Spleen (tissue), 11 donors: ENCODE measurements at regions not wholly inside any gene's neighbourhood (a gene's known extent, or its start where the extent isn't known, plus 50 kb on each side); places are given as distances from the start of the nearest gene placed in this dataset.
"Not testable (repeated sequence)": the region's sequence is repeated elsewhere in the genome, so short reads cannot be mapped to it uniquely, and the experiment has no call there.

Experiments
- DNase-seq: peaks from one replicate; pipeline ENCODE4 v3.0.0-alpha.2; 2020
- H3K27ac ChIP-seq, 8 donors: fragments of 200-600 bp; sonication (generic) in 7 of 8; 1 replicate in 4 of 8; 2 replicates in 4 of 8; pipeline versions ENCODE4 v1.5.0 to v1.8.0; 2016 to 2021; ENCODE audit warnings: inconsistent platforms in 4 of 8, mild to moderate bottlenecking in 4 of 8, moderate library complexity in 1 of 8
- H3K27me3 ChIP-seq, 7 donors: fragments of 200-600 bp; sonication (generic) in 6 of 7; replicated peaks in 1 of 7; 1 replicate in 4 of 7; 2 replicates in 3 of 7; pipeline versions ENCODE4 v1.5.0 to v1.8.0; 2016 to 2021; ENCODE audit warnings: inconsistent platforms in 3 of 7, mild to moderate bottlenecking in 1 of 7
- H3K36me3 ChIP-seq, 6 donors: fragments of 200-600 bp; sonication (generic) in 5 of 6; 1 replicate in 4 of 6; 2 replicates in 2 of 6; pipeline versions ENCODE4 v1.5.0 to v1.8.0; 2016 to 2021; ENCODE audit warnings: inconsistent platforms in 2 of 6
- H3K4me1 ChIP-seq, 6 donors: fragments of 200-600 bp; sonication (generic) in 5 of 6; 1 replicate in 3 of 6; 2 replicates in 3 of 6; pipeline versions ENCODE4 v1.5.0 to v1.8.0; 2016 to 2021; ENCODE audit warnings: inconsistent platforms in 3 of 6
- H3K4me3 ChIP-seq, 8 donors: fragments of 200-600 bp; sonication (generic) in 7 of 8; 1 replicate in 4 of 8; 2 replicates in 4 of 8; pipeline versions ENCODE4 v1.5.0 to v1.8.0; 2016 to 2021; ENCODE audit warnings: inconsistent platforms in 4 of 8, mild to moderate bottlenecking in 4 of 8, moderate library complexity in 2 of 8
- H3K9me3 ChIP-seq, 8 donors: fragments of 200-600 bp; sonication (generic) in 7 of 8; 1 replicate in 4 of 8; 2 replicates in 4 of 8; pipeline versions ENCODE4 v1.5.0 to v1.8.0; 2016 to 2021; ENCODE audit warnings: inconsistent platforms in 4 of 8
- POLR2A ChIP-seq, 3 donors: fragments of 450-650 bp; IDR thresholded peaks; one replicate each; pipeline ENCODE4 v1.5.1; 2017; ENCODE audit warnings: antibody characterized with exemption in 3 of 3, mild to moderate bottlenecking in 1 of 3
- POLR2AphosphoS5 ChIP-seq, 3 donors: sonication (generic); formaldehyde crosslinking; IDR thresholded peaks; one replicate each; pipeline ENCODE4 v1.5.1; 2017; ENCODE audit warnings: antibody characterized with exemption in 3 of 3
- WGBS, 5 donors: extraction: QIAGEN DNeasy Blood & Tissue Kit in 3 of 5; methylation state at CpG; one replicate each; pipeline versions ENCODE4 v1.1.5 to v1.1.7; 2013 to 2018; 5-methylcytosine and 5-hydroxymethylcytosine counted together
- intact Hi-C: fragments of 100-400 bp; cut with DNase I; formaldehyde crosslinking; loops from one replicate; pipeline ENCODE4 v1.15.0; 2023; ENCODE audit warnings: low total_unique reads
- TF ChIP-seq, protein P1 (sequence below), 11 experiments: fragments of 200-600 bp in 7 of 11; fragments of 450-650 bp in 4 of 11; sonication (generic) in 4 of 11; IDR thresholded peaks in 8 of 11; conservative IDR thresholded peaks in 3 of 11; 1 replicate in 7 of 11; 2 replicates in 4 of 11; pipeline versions ENCODE4 v1.4.0 to v1.8.0; 2016 to 2021; ENCODE audit warnings: antibody characterized with exemption in 11 of 11, inconsistent platforms in 4 of 11, mild to moderate bottlenecking in 1 of 11
- donor health status: healthy with polysubstance abuse.
- donor health status: DM: no; HTN: no; CAD: no; lungs with moderate emphysema.
- donor health status: DM: no; HTN: no; CAD: no.
- donor health status: Bipolar disorder and iron deficiency.
- donor health status: healthy.
- donor health status: DM: no; HTN: no; CAD: no.
- donor health status: DM: yes; HTN: yes; CAD: no.

DNA sequence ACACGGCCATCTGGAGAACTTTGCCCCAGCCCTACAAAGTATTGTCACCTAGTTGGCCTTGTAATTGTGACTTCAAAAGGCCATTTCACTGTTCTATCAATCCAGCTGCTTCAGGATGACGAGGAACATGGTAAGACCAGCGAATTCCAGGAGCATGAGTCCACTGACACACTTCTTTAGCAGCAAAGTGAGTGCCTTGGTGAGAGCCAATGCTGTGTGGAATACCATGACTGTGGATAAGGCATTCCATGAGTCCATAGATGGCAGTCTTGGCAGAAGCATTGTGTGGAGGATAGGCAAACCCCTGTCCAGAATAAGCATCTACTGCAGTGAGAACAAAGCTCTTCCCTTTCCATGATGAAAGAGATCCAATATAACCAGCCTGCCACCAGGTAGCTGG, 1009.1 kb upstream of the USP15 start:
- H3K4me1 ChIP-seq: no peaks in the 10 kb centered on the region
- 46 to 72% (median 63%) methylated on average over 3 of the region's 3 CpGs for WGBS, 5 donors
- no peak overlapping the region for H3K27ac ChIP-seq
- no peak overlapping the region for H3K4me3 ChIP-seq
- intact Hi-C loops: no loop called here
- H3K9me3 ChIP-seq: peaks cover 0 to 31% (median 10%) of the 10 kb centered on the region in 8 donors
- H3K27me3 ChIP-seq: no peaks in the 10 kb centered on the region
- no peak for DNase-seq
- TF ChIP-seq POLR2AphosphoS5 (IDR thresholded peaks at IDR 0.05) (no peak), POLR2A (IDR thresholded peaks at IDR 0.05) (no peak)
- TF ChIP-seq, protein P1, sequence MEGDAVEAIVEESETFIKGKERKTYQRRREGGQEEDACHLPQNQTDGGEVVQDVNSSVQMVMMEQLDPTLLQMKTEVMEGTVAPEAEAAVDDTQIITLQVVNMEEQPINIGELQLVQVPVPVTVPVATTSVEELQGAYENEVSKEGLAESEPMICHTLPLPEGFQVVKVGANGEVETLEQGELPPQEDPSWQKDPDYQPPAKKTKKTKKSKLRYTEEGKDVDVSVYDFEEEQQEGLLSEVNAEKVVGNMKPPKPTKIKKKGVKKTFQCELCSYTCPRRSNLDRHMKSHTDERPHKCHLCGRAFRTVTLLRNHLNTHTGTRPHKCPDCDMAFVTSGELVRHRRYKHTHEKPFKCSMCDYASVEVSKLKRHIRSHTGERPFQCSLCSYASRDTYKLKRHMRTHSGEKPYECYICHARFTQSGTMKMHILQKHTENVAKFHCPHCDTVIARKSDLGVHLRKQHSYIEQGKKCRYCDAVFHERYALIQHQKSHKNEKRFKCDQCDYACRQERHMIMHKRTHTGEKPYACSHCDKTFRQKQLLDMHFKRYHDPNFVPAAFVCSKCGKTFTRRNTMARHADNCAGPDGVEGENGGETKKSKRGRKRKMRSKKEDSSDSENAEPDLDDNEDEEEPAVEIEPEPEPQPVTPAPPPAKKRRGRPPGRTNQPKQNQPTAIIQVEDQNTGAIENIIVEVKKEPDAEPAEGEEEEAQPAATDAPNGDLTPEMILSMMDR (IDR thresholded peaks at IDR 0.05 in 8 of 11, conservative IDR thresholded peaks at IDR 0.05 in 3 of 11): no peak
- H3K36me3 ChIP-seq: no peaks in the 10 kb centered on the region

DNA sequence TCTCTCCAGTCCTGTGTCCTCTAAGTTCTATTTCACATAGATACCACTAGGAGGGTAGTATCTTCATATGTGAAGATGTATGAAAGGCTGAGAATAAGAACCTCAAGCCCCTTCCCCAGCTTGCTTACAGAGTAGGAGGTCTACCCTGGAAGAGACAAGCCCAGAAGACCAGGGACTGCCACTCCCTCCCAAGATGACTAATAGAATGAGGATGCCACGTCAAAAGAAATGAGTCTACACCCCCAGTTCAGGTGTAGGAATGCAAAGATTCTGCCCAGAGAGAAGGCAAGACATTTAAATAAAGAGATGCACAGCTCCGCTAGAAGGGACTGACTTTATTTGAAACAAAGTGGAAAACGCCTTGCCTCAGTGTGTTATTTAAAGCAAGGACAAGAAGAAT, 1006.0 kb upstream of the USP15 start:
- DNase-seq: no peak
- Histone ChIP-seq H3K36me3 (no peaks in the 10 kb centered on the region), H3K9me3 (peaks cover 0 to 27% (median 7%) of the 10 kb centered on the region in 8 donors), H3K27ac (no peak overlapping the region), H3K27me3 (no peaks in the 10 kb centered on the region), H3K4me1 (no peaks in the 10 kb centered on the region), H3K4me3 (no peak overlapping the region)
- intact Hi-C loops: no loop called here
- WGBS, 5 donors: 67 to 75% (median 73%) methylated on average over 3 of the region's 3 CpGs
- no peak for TF ChIP-seq POLR2AphosphoS5 (IDR thresholded peaks at IDR 0.05)
- TF ChIP-seq, protein P1 (IDR thresholded peaks at IDR 0.05 in 8 of 11, conservative IDR thresholded peaks at IDR 0.05 in 3 of 11): no peak
- no peak for TF ChIP-seq POLR2A (IDR thresholded peaks at IDR 0.05)

DNA sequence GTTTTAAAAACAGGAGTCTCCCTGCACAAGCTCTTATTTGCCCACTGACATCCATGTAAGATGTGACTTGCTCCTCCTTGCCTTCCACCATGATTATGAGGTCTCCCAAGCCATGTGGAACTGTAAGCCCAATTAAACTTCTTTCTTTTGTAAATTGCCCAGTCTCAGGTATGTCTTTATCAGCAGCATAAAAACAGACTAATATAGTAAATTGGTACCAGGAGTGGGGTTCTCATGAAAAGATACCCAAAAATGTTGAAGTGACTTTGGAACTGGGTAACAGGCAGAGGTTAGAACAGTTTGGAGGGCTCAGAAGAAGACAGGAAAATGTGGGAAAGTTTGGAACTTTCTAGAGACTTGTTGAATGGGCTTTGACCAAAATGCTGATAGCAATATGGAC, 995.9 kb upstream of the USP15 start:
- peaks cover 0 to 70% (median 42%) of the 10 kb centered on the region in 8 donors for H3K9me3 ChIP-seq
- H3K27me3 ChIP-seq, H3K36me3 ChIP-seq, DNase-seq, H3K27ac ChIP-seq, intact Hi-C loops, H3K4me3 ChIP-seq, H3K4me1 ChIP-seq: not testable (repeated sequence)

DNA sequence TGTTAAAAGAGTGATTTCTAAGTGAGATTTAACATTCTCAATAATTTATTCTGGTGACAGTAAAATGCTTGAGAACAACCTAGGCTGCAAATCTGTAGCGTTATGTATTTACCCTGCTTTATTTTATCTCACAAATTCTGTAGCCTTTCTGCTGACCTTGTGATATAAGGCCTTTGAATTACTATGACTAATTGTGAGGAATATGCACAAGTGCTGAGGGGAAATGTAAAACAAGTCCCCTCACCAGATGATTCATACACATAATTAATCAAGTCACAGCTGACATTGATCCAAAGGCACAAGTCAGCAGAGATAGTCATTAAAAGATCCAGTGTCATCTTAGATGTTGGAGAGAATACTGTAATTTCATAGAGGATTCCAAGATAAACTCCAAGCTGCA, 992.7 kb upstream of the USP15 start:
- no peaks in the 10 kb centered on the region for H3K4me1 ChIP-seq
- no peaks in the 10 kb centered on the region for H3K27me3 ChIP-seq
- H3K36me3 ChIP-seq: no peaks in the 10 kb centered on the region
- TF ChIP-seq, protein P1 (IDR thresholded peaks at IDR 0.05 in 8 of 11, conservative IDR thresholded peaks at IDR 0.05 in 3 of 11): no peak
- TF ChIP-seq POLR2AphosphoS5 (IDR thresholded peaks at IDR 0.05): no peak
- no peak for TF ChIP-seq POLR2A (IDR thresholded peaks at IDR 0.05)
- H3K4me3 ChIP-seq: no peak overlapping the region
- H3K27ac ChIP-seq: no peak overlapping the region
- H3K9me3 ChIP-seq: peaks cover 0 to 52% (median 35%) of the 10 kb centered on the region in 8 donors
- 80 to 93% (median 85%) methylated on average over 1 of the region's 1 CpG for WGBS, 5 donors
- no peak for DNase-seq
- intact Hi-C loops: no loop called here

DNA sequence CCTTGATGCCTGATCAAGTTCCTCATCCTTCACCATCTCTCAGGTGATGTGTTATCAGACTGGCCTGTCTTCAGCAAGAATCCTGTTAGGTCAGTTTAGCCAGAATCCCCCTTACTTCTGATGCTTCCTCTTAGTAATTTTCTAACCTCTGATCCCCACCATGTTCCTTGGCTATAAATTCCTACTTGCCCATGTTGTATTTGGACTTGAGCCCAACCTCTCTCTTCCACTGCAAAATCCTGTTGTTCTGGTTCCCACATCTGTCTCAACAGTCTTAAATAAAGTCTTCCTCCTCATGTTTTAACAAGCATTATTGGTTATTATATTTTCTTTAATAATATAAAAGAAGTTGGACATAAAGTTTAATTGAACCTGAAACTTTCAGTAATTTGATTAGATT, 987.8 kb upstream of the USP15 start:
- Histone ChIP-seq H3K4me1 (no peaks in the 10 kb centered on the region), H3K9me3 (peaks cover 0 to 2% (median 0%) of the 10 kb centered on the region in 8 donors), H3K27me3 (no peaks in the 10 kb centered on the region), H3K4me3 (no peak overlapping the region), H3K36me3 (no peaks in the 10 kb centered on the region), H3K27ac (no peak overlapping the region)
- intact Hi-C loops: no loop called here
- no peak for DNase-seq
- TF ChIP-seq POLR2A (IDR thresholded peaks at IDR 0.05) (no peak), POLR2AphosphoS5 (IDR thresholded peaks at IDR 0.05) (no peak)
- TF ChIP-seq, protein P1 (IDR thresholded peaks at IDR 0.05 in 8 of 11, conservative IDR thresholded peaks at IDR 0.05 in 3 of 11): no peak
